ENCODE measurements at regions not wholly inside any gene's neighbourhood (a gene's known extent, or its start where the extent isn't known, plus 50 kb on each side); places are given as distances from the start of the nearest gene placed in this dataset.

DNA sequence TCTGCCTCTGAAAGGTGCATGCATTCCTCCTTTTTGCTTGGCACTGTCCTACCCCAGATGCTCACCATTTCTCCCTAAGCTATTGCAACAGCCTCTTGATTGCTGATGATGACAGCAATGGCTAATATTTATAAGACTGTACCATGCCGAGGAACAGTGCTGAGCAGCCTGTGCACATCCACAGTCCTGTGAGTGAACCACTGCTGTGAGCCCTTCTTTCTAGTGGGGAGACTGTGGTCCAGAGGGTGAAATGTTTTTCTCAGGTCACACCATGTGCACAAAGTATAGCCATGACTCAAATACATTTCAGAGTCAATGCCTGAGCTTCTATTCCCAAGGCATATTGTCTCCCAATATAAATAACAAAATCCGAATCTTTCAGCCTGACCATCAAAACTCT is 231.2 kb upstream of the LRTM1 start:
- Histone ChIP-seq H3K9me3 (no peaks in the 10 kb centered on the region), H3K27me3 (no peaks in the 10 kb centered on the region), H3K4me1 (no peaks in the 10 kb centered on the region), H3K36me3 (no peaks in the 10 kb centered on the region), H3K4me3 (no peak overlapping the region), H3K27ac (no peak overlapping the region)
- TF ChIP-seq POLR2AphosphoS5 (IDR thresholded peaks at IDR 0.05), result no peak
- no peak for TF ChIP-seq CTCF (IDR thresholded peaks at IDR 0.05)
- TF ChIP-seq POLR2A (IDR thresholded peaks at IDR 0.05), result no peak
- intact Hi-C loops (cut with DNase I; ENCODE audit: low total_unique reads), result no loop called here
- DNase-seq (ENCODE audit: low spot score in 2 of 2), result no peak

- intact Hi-C loops (cut with DNase I; ENCODE audit: low total_unique reads), result no loop called here
- no peak overlapping the region for H3K4me3 ChIP-seq
- H3K27me3 ChIP-seq, result no peaks in the 10 kb centered on the region
- H3K9me3 ChIP-seq, result no peaks in the 10 kb centered on the region
- no peak for DNase-seq (ENCODE audit: low spot score in 2 of 2)
- H3K4me1 ChIP-seq, result no peaks in the 10 kb centered on the region
- H3K27ac ChIP-seq, result no peak overlapping the region
- no peaks in the 10 kb centered on the region for H3K36me3 ChIP-seq
- TF ChIP-seq CTCF (IDR thresholded peaks at IDR 0.05), result no peak
- TF ChIP-seq POLR2AphosphoS5 (IDR thresholded peaks at IDR 0.05), result no peak
- no peak for TF ChIP-seq POLR2A (IDR thresholded peaks at IDR 0.05)
Observed at GRCh38 chr3:55158345-55158744, 230.5 kb upstream of the LRTM1 start.

- Histone ChIP-seq H3K4me3 (no peak overlapping the region), H3K27ac (no peak overlapping the region), H3K4me1 (no peaks in the 10 kb centered on the region), H3K9me3 (no peaks in the 10 kb centered on the region), H3K27me3 (no peaks in the 10 kb centered on the region), H3K36me3 (no peaks in the 10 kb centered on the region)
- TF ChIP-seq POLR2A (IDR thresholded peaks at IDR 0.05), result no peak
- TF ChIP-seq POLR2AphosphoS5 (IDR thresholded peaks at IDR 0.05), result no peak
- no peak for TF ChIP-seq CTCF (IDR thresholded peaks at IDR 0.05)
- no peak for DNase-seq (ENCODE audit: low spot score in 2 of 2)
- intact Hi-C loops (cut with DNase I; ENCODE audit: low total_unique reads), result no loop called here
Observed at GRCh38 chr3:55157731-55158130, 229.9 kb upstream of the LRTM1 start.

- no peaks in the 10 kb centered on the region for H3K27me3 ChIP-seq
- intact Hi-C loops (cut with DNase I; ENCODE audit: low total_unique reads), result no loop called here
- H3K4me1 ChIP-seq, result no peaks in the 10 kb centered on the region
- H3K36me3 ChIP-seq, result no peaks in the 10 kb centered on the region
- no peak for DNase-seq (ENCODE audit: low spot score in 2 of 2)
- H3K9me3 ChIP-seq, result no peaks in the 10 kb centered on the region
- H3K4me3 ChIP-seq, result no peak overlapping the region
- TF ChIP-seq POLR2AphosphoS5 (IDR thresholded peaks at IDR 0.05) (no peak), POLR2A (IDR thresholded peaks at IDR 0.05) (no peak), CTCF (IDR thresholded peaks at IDR 0.05) (no peak)
- no peak overlapping the region for H3K27ac ChIP-seq
Observed at GRCh38 chr3:55156851-55157650, 229.2 kb upstream of the LRTM1 start.

GRCh38 chr3:55147856-55148720 is 220.2 kb upstream of the LRTM1 start:
- Histone ChIP-seq H3K36me3 (no peaks in the 10 kb centered on the region), H3K27me3 (no peaks in the 10 kb centered on the region), H3K27ac (no peak overlapping the region), H3K4me1 (no peaks in the 10 kb centered on the region), H3K9me3 (no peaks in the 10 kb centered on the region), H3K4me3 (no peak overlapping the region)
- TF ChIP-seq POLR2A (IDR thresholded peaks at IDR 0.05) (no peak), POLR2AphosphoS5 (IDR thresholded peaks at IDR 0.05) (no peak), CTCF (IDR thresholded peaks at IDR 0.05) (no peak)
- DNase-seq (ENCODE audit: low spot score in 2 of 2), result no peak
- intact Hi-C loops (cut with DNase I; ENCODE audit: low total_unique reads), result no loop called here
